Esophagus squamous epithelium (tissue), 5 donors: ENCODE measurements at regions not wholly inside any gene's neighbourhood (a gene's known extent, or its start where the extent isn't known, plus 50 kb on each side); places are given as distances from the start of the nearest gene placed in this dataset.

ENCODE experiments used
- DNase-seq: peaks from one replicate; lab custom pipeline; 2025; lab: John Stamatoyannopoulos, UW
- H3K27ac ChIP-seq, 4 donors: fragments of 200-600 bp; sonication (generic); one replicate each; pipeline ENCODE4 v1.5.1; 2016 to 2019; ENCODE audit warnings: mild to moderate bottlenecking in 1 of 4
- H3K27me3 ChIP-seq, 4 donors: fragments of 200-600 bp; sonication (generic); 1 replicate in 3 of 4; 2 replicates in 1 of 4; pipeline versions ENCODE4 v1.5.1 to v1.6.0; 2017 to 2021; ENCODE audit warnings: antibody characterized with exemption in 1 of 4
- H3K36me3 ChIP-seq, 3 donors: fragments of 200-600 bp; sonication (generic); one replicate each; pipeline ENCODE4 v1.5.1; 2016 to 2019
- H3K4me1 ChIP-seq, 3 donors: fragments of 200-600 bp; sonication (generic); one replicate each; pipeline ENCODE4 v1.5.1; 2017 to 2019
- H3K4me3 ChIP-seq, 4 donors: fragments of 200-600 bp; sonication (generic); 1 replicate in 3 of 4; 2 replicates in 1 of 4; pipeline ENCODE4 v1.5.1; 2016 to 2019; ENCODE audit warnings: mild to moderate bottlenecking in 2 of 4, moderate library complexity in 1 of 4
- H3K9me3 ChIP-seq, 3 donors: fragments of 200-600 bp; sonication (generic); one replicate each; pipeline ENCODE4 v1.5.1; 2016 to 2019
- POLR2A ChIP-seq, 4 donors: fragments of 450-650 bp; IDR thresholded peaks; one replicate each; pipeline ENCODE4 v1.6.1; 2017; ENCODE audit warnings: antibody characterized with exemption in 4 of 4, mild to moderate bottlenecking in 4 of 4, moderate library complexity in 3 of 4
- WGBS, 2 donors: methylation state at CpG; one replicate each; pipeline ENCODE4 v1.1.5; 2018; 5-methylcytosine and 5-hydroxymethylcytosine counted together
- intact Hi-C: fragments of 100-400 bp; cut with DNase I; formaldehyde crosslinking; loops from one replicate; pipeline ENCODE4 v1.15.0; 2022
- TF ChIP-seq, protein P1 (sequence below), 6 experiments: fragments of 450-650 bp in 4 of 6; fragments of 200-600 bp in 2 of 6; sonication (generic) in 2 of 6; IDR thresholded peaks; one replicate each; pipeline ENCODE4 v1.5.1; 2016 to 2019; ENCODE audit warnings: antibody characterized with exemption in 6 of 6, mild to moderate bottlenecking in 4 of 6, moderate library complexity in 4 of 6
- donor health status: DM: yes; HTN: yes; CAD: no.

- intact Hi-C loops, result no loop called here
- Histone ChIP-seq H3K27ac (no peak overlapping the region), H3K27me3 (no peaks in the 10 kb centered on the region), H3K36me3 (no peaks in the 10 kb centered on the region), H3K4me3 (no peak overlapping the region), H3K9me3 (no peaks in the 10 kb centered on the region), H3K4me1 (no peaks in the 10 kb centered on the region)
- WGBS, 2 donors, result 41 to 60% methylated on average over 1 of the region's 1 CpG
- DNase-seq, result no peak
- no peak for TF ChIP-seq POLR2A (IDR thresholded peaks at IDR 0.05)
- TF ChIP-seq, protein P1, sequence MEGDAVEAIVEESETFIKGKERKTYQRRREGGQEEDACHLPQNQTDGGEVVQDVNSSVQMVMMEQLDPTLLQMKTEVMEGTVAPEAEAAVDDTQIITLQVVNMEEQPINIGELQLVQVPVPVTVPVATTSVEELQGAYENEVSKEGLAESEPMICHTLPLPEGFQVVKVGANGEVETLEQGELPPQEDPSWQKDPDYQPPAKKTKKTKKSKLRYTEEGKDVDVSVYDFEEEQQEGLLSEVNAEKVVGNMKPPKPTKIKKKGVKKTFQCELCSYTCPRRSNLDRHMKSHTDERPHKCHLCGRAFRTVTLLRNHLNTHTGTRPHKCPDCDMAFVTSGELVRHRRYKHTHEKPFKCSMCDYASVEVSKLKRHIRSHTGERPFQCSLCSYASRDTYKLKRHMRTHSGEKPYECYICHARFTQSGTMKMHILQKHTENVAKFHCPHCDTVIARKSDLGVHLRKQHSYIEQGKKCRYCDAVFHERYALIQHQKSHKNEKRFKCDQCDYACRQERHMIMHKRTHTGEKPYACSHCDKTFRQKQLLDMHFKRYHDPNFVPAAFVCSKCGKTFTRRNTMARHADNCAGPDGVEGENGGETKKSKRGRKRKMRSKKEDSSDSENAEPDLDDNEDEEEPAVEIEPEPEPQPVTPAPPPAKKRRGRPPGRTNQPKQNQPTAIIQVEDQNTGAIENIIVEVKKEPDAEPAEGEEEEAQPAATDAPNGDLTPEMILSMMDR (IDR thresholded peaks at IDR 0.05), result no peak
These were observed 251.7 kb downstream of the HNMT start for GRCh38 chr2:138215958-138216357.

GRCh38 chr2:138217975-138218374, 253.7 kb downstream of the HNMT start:
- H3K4me1 ChIP-seq, result no peaks in the 10 kb centered on the region
- no peaks in the 10 kb centered on the region for H3K9me3 ChIP-seq
- no peaks in the 10 kb centered on the region for H3K27me3 ChIP-seq
- H3K36me3 ChIP-seq, result no peaks in the 10 kb centered on the region
- DNase-seq, result no peak
- no peak overlapping the region for H3K4me3 ChIP-seq
- H3K27ac ChIP-seq, result no peak overlapping the region
- intact Hi-C loops, result no loop called here
- TF ChIP-seq, protein P1 (IDR thresholded peaks at IDR 0.05), result no peak
- no peak for TF ChIP-seq POLR2A (IDR thresholded peaks at IDR 0.05)

GRCh38 chr2:138218397-138218796, 254.1 kb downstream of the HNMT start:
- Histone ChIP-seq H3K4me3 (no peak overlapping the region), H3K27ac (no peak overlapping the region), H3K4me1 (no peaks in the 10 kb centered on the region), H3K36me3 (no peaks in the 10 kb centered on the region), H3K27me3 (no peaks in the 10 kb centered on the region), H3K9me3 (no peaks in the 10 kb centered on the region)
- no peak for TF ChIP-seq POLR2A (IDR thresholded peaks at IDR 0.05)
- TF ChIP-seq, protein P1 (IDR thresholded peaks at IDR 0.05), result no peak
- DNase-seq, result no peak
- intact Hi-C loops, result no loop called here
- 100% methylated on average over 1 of the region's 1 CpG for WGBS, 2 donors

DNA sequence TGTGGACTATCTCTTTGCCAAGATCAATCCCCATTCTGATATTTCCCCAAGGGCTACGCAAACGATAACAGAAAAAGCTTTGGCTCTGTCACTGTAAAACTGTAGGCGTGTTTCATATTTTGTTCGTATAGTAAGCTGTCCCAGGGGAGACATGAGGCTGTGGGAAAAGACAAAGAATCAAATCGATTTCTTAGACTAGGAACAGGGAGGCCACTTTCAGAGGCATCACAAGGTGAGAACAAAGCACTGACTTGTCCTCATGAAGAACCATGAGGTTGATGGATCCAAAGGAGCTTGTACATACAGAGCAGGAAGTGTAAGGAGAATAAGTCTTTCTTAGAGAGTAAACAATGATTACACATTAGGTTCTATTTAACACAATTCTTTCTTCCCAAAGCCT, 255.7 kb downstream of the HNMT start:
- TF ChIP-seq POLR2A (IDR thresholded peaks at IDR 0.05), result no peak
- TF ChIP-seq, protein P1 (IDR thresholded peaks at IDR 0.05), result no peak
- no peaks in the 10 kb centered on the region for H3K9me3 ChIP-seq
- no peaks in the 10 kb centered on the region for H3K4me1 ChIP-seq
- H3K4me3 ChIP-seq, result no peak overlapping the region
- intact Hi-C loops, result no loop called here
- no peaks in the 10 kb centered on the region for H3K27me3 ChIP-seq
- no peak for DNase-seq
- 79% methylated on average over 4 to 5 of the region's 5 CpGs for WGBS, 2 donors
- H3K27ac ChIP-seq, result no peak overlapping the region
- H3K36me3 ChIP-seq, result no peaks in the 10 kb centered on the region

- Histone ChIP-seq H3K36me3 (no peaks in the 10 kb centered on the region), H3K4me3 (no peak overlapping the region), H3K9me3 (no peaks in the 10 kb centered on the region), H3K4me1 (no peaks in the 10 kb centered on the region), H3K27ac (no peak overlapping the region), H3K27me3 (no peaks in the 10 kb centered on the region)
- no peak for TF ChIP-seq POLR2A (IDR thresholded peaks at IDR 0.05)
- TF ChIP-seq, protein P1 (IDR thresholded peaks at IDR 0.05), result no peak
- intact Hi-C loops, result no loop called here
- WGBS, 2 donors, result 93 to 94% methylated on average over 4 of the region's 4 CpGs
- no peak for DNase-seq
These were observed 257.1 kb downstream of the HNMT start for GRCh38 chr2:138221358-138221757.
